Fibroblast of villous mesenchyme (primary cell): ENCODE measurements at regions not wholly inside any gene's neighbourhood (a gene's known extent, or its start where the extent isn't known, plus 50 kb on each side); places are given as distances from the start of the nearest gene placed in this dataset. TPM values are rescaled to one million over a fixed set of nuclear protein-coding genes. Genes with fewer than 3 reads are reported as not detected.

Experiments
- DNase-seq: peaks from one replicate; pipeline ENCODE4 v3.0.0-alpha.2; 2010; ENCODE audit warnings: low read depth
- H3K4me3 ChIP-seq: 2 replicates; pipeline ENCODE4 v1.5.1; 2011; ENCODE audit warnings: low read depth, mild to moderate bottlenecking, low read length
- small RNA-seq: library from RNA; depleted of rRNA; stranded (forward); fragments of <200 nt; gene quantifications from one replicate; pipeline ENCODE3, GENCODE V24; 2012
- TF ChIP-seq, protein P1 (sequence below): IDR thresholded peaks from 2 replicates; pipeline ENCODE4 v1.5.1; 2012; ENCODE audit warnings: low read depth, mild to moderate bottlenecking, low read length; ENCODE audit not compliant: insufficient read depth

DNA sequence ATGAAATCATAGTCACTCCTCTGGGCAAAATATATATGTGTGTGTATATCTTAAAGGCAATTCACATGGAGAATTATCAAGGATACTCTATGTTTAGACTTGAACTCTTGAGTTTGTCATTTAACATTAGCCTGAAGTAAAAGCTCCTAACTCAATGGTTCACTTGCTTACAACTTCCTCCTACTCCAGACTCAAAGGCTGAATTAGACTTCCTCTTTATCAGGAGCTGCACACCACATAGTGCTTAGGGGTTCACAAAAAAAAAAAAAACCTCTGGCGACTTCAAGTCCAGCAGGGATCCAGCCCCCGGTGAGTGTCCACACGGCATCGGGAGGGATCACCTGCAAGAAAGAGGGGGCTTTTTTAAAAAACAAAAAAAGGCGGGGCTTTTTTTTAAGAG, 68.2 kb upstream of the LSM14A start:
- DNase-seq: no peak
- TF ChIP-seq, protein P1, sequence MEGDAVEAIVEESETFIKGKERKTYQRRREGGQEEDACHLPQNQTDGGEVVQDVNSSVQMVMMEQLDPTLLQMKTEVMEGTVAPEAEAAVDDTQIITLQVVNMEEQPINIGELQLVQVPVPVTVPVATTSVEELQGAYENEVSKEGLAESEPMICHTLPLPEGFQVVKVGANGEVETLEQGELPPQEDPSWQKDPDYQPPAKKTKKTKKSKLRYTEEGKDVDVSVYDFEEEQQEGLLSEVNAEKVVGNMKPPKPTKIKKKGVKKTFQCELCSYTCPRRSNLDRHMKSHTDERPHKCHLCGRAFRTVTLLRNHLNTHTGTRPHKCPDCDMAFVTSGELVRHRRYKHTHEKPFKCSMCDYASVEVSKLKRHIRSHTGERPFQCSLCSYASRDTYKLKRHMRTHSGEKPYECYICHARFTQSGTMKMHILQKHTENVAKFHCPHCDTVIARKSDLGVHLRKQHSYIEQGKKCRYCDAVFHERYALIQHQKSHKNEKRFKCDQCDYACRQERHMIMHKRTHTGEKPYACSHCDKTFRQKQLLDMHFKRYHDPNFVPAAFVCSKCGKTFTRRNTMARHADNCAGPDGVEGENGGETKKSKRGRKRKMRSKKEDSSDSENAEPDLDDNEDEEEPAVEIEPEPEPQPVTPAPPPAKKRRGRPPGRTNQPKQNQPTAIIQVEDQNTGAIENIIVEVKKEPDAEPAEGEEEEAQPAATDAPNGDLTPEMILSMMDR: no peak

DNA sequence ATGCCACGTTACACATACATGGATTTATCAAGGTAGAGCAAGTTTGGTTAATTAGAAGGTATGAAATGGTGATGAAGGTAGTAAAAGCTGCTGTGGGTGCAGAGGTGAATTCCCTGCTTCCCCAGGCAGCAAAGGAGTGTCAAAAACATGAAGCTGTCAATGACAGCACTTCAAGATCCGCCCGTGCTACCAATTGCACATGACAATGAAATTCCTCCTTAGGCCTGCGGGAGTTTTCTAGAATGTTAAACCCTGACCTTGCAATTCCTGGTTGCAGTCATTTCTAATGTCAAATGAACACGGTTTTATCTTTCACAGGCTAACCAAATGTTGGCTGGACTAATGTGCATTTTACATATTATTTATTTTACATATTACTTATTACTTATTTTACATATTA, 67.7 kb upstream of the LSM14A start:
- no peak overlapping the region for H3K4me3 ChIP-seq
- TF ChIP-seq, protein P1: no peak
- no peak for DNase-seq

More for the DNA sequence above, 68.2 kb upstream of the LSM14A start:
- H3K4me3 ChIP-seq: no peak overlapping the region

DNA sequence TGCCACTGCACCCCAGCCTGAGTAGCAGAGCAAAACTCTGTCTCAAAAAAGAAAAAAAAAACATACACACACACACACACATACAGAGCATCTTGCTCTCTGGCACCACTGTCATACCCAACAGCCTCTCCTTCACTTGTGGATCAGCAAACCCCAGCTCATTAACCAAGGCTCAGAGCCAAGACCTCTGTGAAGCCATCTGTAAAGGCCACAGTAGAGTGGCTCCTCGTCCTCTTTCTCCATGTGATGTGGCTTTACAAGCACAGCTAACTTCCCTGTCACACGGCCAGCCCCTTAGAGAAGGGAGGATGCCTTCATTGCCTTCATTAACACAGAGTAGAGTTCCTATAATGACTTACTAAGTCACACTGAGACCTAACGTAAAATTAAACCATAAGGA, 62.7 kb upstream of the LSM14A start:
- TF ChIP-seq, protein P1: no peak
- H3K4me3 ChIP-seq: no peak overlapping the region
- no peak for DNase-seq

DNA sequence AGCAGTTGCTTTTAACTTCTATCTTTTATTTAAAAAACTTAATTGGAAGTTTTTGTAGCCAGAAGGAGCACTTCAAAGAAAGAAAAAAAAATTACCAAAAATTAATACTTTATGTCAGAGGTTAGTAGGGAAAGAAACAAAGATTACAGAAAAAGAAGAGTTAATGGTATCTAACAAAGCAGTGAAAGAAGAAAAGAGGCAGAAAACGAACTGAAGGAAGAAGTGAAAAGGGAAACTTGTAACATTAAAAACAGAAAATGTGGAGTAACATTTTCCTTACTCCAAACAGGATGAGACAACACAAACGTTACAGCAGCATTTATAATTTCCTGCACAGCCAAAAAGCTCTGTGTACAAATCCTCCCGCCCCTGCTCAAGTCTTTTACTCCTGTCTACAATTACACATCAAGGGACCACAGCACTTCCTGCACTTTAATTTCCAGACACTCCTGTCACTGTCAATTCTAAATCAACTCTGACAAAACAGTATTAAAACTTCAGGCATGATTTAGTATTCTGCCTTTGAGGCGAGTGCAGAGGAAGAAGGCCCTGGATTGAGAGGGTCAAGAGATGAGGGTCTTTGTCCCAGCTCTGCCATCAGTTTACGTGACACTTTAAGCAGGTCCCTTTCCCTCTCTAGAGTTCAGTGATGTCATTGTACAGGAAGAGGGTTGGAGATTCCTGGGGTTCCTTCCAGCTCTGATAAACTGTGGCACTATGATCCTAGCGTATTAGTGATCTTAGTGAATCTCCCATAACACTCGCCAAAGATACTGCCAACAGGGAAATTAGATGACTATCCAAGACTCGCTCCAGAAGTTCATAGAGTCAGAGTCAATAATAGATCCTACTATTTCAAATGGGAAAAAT, 53.2 kb upstream of the LSM14A start:
- no peak for DNase-seq
- TF ChIP-seq, protein P1: no peak
- H3K4me3 ChIP-seq: no peak overlapping the region

DNA sequence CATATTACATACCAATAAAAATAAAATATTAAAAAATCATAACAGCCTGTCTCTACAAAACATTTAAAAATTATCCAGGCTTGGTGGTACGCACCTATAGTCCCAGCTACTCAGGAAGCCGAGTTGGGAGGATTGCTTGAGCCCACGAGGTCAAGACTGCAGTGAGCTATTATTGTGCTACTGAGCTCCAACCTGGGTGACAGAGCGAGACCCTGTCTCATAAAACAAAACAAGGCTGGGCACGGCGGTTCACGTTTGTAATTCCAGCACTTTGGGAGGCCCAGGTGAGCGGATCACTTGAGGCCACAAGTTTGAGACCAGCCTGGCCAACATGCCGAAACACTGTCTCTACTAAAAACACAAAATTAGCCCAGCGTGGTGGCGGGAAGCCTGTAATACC, 52.2 kb upstream of the LSM14A start:
- no peak for DNase-seq
- H3K4me3 ChIP-seq: no peak overlapping the region
- TF ChIP-seq, protein P1: no peak

DNA sequence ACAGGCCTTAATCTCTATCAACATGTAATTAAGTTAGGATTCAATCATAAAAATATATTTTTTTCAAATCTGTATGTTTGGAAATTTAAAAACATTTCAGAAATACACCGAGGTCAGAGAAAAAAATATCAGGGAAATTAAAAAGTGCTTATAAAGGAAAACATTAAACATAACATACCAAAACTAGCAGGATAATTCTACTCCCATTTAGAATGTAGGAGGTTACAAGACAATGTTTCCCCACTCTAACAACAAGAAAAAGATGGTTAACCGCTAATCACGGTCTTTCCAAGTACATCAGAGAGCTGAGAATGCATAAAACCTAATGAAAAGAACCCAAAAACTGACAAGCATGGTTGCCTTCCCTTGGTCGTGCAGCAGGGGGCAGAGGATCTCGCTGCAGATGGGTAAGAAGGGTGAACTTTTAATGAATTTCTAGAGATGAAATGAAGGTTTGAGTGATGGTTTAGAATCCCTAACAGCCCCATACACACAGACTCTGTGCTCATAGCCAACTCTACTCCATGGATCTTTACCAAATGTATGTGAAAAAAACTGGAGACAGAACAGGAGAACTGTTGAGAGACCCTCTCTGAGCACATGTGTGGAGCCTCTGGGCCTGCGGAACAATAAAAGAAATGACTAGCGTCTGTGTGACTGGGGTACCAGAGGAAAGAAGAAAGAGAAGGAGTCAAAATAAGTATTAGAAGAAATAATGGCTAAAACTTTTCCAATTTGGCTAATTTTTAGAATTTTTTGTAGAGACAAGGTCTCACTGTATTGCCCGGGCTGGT, 51.3 kb upstream of the LSM14A start:
- TF ChIP-seq, protein P1: peak; percentile 97
- no peak overlapping the region for H3K4me3 ChIP-seq
- peak; percentile 66 for DNase-seq

Small RNA genes lying in the stretch of these regions (small RNA-seq; reads per million reads assigned to genes)
- gene RN7SL150P: not detected
- gene RPS4XP23: not detected
